ENCODE measurements at regions not wholly inside any gene's neighbourhood (a gene's known extent, or its start where the extent isn't known, plus 50 kb on each side); places are given as distances from the start of the nearest gene placed in this dataset.

- POLR2A ChIA-PET, result no interaction called here
- TF ChIP-seq CTCF (IDR thresholded peaks at IDR 0.05; ENCODE audit: control extremely low read depth, extremely low read depth, low read depth, missing control alignments), result no peak
- CTCF ChIA-PET, result interaction anchor here (1.3 to 1.9 kb wide), 2 partner anchors 9 to 11 kb away, joined by 5 read pairs; no protein-coding TSS in a partner anchor
- no peak for DNase-seq (ENCODE audit: extremely low spot score)
Observed at GRCh38 chr5:15170173-15170572, 298.6 kb upstream of the ANKH start.

- ChIA-PET CTCF (no interaction called here), POLR2A (no interaction called here)
- no peak for TF ChIP-seq CTCF (IDR thresholded peaks at IDR 0.05; ENCODE audit: control extremely low read depth, extremely low read depth, low read depth, missing control alignments)
- DNase-seq (ENCODE audit: extremely low spot score), result no peak
Observed at GRCh38 chr5:15168358-15168757, 296.8 kb upstream of the ANKH start.

- DNase-seq (ENCODE audit: extremely low spot score), result no peak
- POLR2A ChIA-PET, result no interaction called here
- CTCF ChIA-PET, result no interaction called here
- no peak for TF ChIP-seq CTCF (IDR thresholded peaks at IDR 0.05; ENCODE audit: control extremely low read depth, extremely low read depth, low read depth, missing control alignments)
Observed at GRCh38 chr5:15160091-15160490, 288.5 kb upstream of the ANKH start.

GRCh38 chr5:15159606-15160005, 288.0 kb upstream of the ANKH start:
- POLR2A ChIA-PET, result no interaction called here
- no peak for TF ChIP-seq CTCF (IDR thresholded peaks at IDR 0.05; ENCODE audit: control extremely low read depth, extremely low read depth, low read depth, missing control alignments)
- CTCF ChIA-PET, result no interaction called here
- no peak for DNase-seq (ENCODE audit: extremely low spot score)

- TF ChIP-seq CTCF (IDR thresholded peaks at IDR 0.05; ENCODE audit: control extremely low read depth, extremely low read depth, low read depth, missing control alignments), result no peak
- POLR2A ChIA-PET, result no interaction called here
- DNase-seq (ENCODE audit: extremely low spot score), result no peak
- CTCF ChIA-PET, result interaction anchor here (1.4 to 1.5 kb wide), 2 partner anchors 9 to 37 kb away, joined by 3 read pairs; no protein-coding TSS in a partner anchor
Observed at GRCh38 chr5:15142458-15142857, 270.9 kb upstream of the ANKH start.

- POLR2A ChIA-PET, result no interaction called here
- CTCF ChIA-PET, result no interaction called here
- no peak for DNase-seq (ENCODE audit: extremely low spot score)
- no peak for TF ChIP-seq CTCF (IDR thresholded peaks at IDR 0.05; ENCODE audit: control extremely low read depth, extremely low read depth, low read depth, missing control alignments)
Observed at GRCh38 chr5:15137414-15137813, 265.8 kb upstream of the ANKH start.

GRCh38 chr5:15135661-15136060, 264.1 kb upstream of the ANKH start:
- ChIA-PET POLR2A (no interaction called here), CTCF (no interaction called here)
- DNase-seq (ENCODE audit: extremely low spot score), result no peak
- TF ChIP-seq CTCF (IDR thresholded peaks at IDR 0.05; ENCODE audit: control extremely low read depth, extremely low read depth, low read depth, missing control alignments), result no peak

Measured in GM10248 (cell line).